ENCODE measurements at regions not wholly inside any gene's neighbourhood (a gene's known extent, or its start where the extent isn't known, plus 50 kb on each side); places are given as distances from the start of the nearest gene placed in this dataset.

DNA sequence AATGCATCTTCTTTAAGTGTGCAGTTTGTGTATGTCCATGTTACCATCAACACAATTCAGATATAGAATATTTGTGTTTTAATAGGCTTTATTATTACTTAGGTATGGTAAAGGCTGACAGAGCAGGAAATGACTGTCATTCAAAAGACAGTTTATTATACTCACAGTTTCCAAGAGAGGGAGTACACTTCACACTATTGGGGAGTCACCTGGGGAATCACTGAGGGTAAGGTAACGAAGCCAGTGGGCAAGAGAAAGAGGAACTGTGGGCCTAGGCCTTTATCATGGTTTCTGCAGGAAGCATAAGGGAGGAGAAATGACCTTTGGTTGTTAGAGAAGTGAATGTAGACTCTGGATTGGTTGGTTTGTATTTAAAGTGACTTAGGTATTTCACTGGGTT lies 235.1 kb upstream of the HCCS start:
- no peak overlapping the region for H3K4me3 Mint-ChIP-seq
- ATAC-seq = no peak

DNA sequence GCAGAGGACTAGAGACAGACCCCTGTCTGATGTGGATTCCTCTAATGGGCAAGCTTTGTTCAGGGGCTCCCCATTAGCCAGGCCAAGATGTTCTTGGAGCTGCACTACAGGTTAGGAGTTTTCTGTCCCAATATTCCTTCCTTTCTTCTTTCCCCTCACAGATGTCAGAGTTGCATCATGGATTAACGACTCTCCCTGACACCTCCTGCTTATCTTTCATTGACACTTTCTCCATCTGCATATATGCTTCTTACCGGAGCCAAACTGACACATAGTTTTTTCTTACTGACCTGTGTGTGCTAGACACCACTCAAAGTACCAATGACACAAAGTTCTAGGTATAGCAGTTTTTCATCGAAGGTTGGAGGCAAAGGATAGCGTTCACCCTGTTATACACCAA lies 228.6 kb upstream of the HCCS start:
- ATAC-seq = no peak
- Mint-ChIP-seq H3K27ac (no peak overlapping the region), H3K36me3 (ENCODE audit: low read depth) (no peaks in the 10 kb centered on the region), H3K4me1 (no peaks in the 10 kb centered on the region), H3K4me3 (no peak overlapping the region), H3K9me3 (no peaks in the 10 kb centered on the region), H3K27me3 (no peaks in the 10 kb centered on the region)
- DNase-seq = no peak

More for the DNA sequence above, 235.1 kb upstream of the HCCS start:
- H3K36me3 Mint-ChIP-seq (ENCODE audit: low read depth) = no peaks in the 10 kb centered on the region
- H3K4me1 Mint-ChIP-seq = no peaks in the 10 kb centered on the region
- H3K27me3 Mint-ChIP-seq = no peaks in the 10 kb centered on the region
- no peak for DNase-seq
- no peak overlapping the region for H3K27ac Mint-ChIP-seq
- no peaks in the 10 kb centered on the region for H3K9me3 Mint-ChIP-seq

DNA sequence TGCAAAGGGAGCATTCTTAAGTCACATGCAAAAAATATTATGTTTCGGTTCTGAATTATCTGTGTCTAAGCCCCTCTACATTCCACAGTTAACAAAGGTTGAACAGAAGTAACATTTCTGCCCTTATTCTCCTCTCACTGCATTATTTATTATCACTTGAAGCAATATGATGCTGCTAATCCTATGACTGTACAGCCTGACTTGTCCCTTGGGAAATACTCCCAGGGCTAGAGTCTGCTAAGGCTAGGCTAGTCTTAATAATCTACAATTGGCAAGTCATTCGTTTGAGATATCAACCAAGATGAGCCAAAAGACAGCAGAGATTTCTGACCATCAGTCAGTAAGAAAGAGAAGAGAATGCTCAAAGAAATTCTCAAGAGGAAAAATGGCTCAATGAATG lies 226.9 kb upstream of the HCCS start:
- no peak overlapping the region for H3K27ac Mint-ChIP-seq
- no peaks in the 10 kb centered on the region for H3K36me3 Mint-ChIP-seq (ENCODE audit: low read depth)

DNA sequence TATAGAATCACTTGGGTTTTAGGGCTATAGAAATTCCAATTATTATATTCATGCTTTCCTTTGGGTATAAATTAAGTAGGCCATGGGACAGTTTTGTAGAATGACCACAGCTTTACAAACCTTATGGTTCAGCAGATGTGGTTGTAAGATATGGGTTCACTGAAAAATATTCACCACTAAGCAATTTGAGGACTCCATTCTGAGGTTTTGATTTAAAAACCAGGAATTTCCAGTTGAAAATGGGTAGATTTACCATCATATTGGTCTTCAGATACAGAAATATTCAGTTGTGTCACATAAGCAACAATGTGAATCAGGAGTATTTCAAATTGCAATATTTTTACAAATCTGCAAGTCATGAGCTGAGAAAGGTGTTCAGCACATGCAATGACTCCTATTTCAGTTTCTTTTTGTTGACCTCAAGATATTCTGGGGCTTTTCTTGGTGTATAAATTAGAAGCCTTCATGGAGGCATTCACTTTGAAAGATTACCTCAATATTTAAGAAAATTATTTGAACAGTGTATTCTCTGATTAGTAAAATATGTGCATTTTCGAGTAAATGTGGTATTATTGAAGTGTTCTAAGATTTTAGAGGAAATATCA lies 218.4 kb upstream of the HCCS start:
- Mint-ChIP-seq H3K4me1 (no peaks in the 10 kb centered on the region), H3K36me3 (ENCODE audit: low read depth) (no peaks in the 10 kb centered on the region), H3K27ac (no peak overlapping the region), H3K27me3 (no peaks in the 10 kb centered on the region), H3K4me3 (no peak overlapping the region), H3K9me3 (no peaks in the 10 kb centered on the region)
- DNase-seq (no peak), ATAC-seq (no peak)

More for the DNA sequence above, 226.9 kb upstream of the HCCS start:
- no peaks in the 10 kb centered on the region for H3K4me1 Mint-ChIP-seq
- DNase-seq (no peak), ATAC-seq (no peak)
- no peak overlapping the region for H3K4me3 Mint-ChIP-seq
- H3K9me3 Mint-ChIP-seq = no peaks in the 10 kb centered on the region
- H3K27me3 Mint-ChIP-seq = no peaks in the 10 kb centered on the region

DNA sequence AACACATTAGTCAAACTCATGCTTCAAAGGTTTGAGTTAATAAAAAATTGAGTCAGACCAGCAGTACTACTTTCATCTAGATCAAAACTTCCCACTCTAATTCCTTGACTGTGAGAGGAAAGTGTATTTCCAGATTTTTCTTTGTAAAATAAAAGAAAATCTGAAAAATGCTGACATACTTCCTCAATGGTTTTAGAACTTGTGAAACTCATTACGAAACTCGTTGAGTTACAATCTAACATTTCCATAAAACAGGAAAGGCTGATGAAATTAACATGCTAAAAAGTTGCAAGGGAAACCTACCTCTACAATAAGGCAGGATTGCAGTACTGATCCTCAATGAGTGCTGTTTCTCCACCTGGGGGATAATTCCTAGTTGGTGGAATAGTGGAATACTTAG lies 217.8 kb upstream of the HCCS start:
- no peaks in the 10 kb centered on the region for H3K27me3 Mint-ChIP-seq
- no peak overlapping the region for H3K4me3 Mint-ChIP-seq
- H3K9me3 Mint-ChIP-seq = no peaks in the 10 kb centered on the region
- DNase-seq (no peak), ATAC-seq (no peak)
- no peaks in the 10 kb centered on the region for H3K4me1 Mint-ChIP-seq
- no peaks in the 10 kb centered on the region for H3K36me3 Mint-ChIP-seq (ENCODE audit: low read depth)
- no peak overlapping the region for H3K27ac Mint-ChIP-seq

DNA sequence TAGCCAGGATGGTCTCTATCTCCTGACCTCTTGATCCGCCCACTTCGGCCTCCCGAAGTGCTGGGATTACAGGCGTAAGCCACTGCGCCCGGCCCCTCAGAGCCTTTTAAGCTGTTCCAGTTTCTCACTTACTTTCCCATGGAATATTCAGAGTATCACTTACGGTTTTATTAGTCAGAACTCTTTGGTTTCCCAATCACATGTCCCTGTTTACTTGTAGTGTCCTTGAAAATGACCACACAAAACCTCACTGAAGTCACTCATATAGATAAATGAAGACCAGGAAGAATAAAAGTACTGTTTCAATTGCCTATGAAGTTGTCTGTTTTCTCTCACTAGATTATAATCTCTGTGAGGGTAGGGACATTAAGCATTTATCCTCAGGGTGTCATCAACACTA lies 217.2 kb upstream of the HCCS start:
- ATAC-seq (no peak), DNase-seq (no peak)
- Mint-ChIP-seq H3K27me3 (no peaks in the 10 kb centered on the region), H3K4me1 (no peaks in the 10 kb centered on the region), H3K9me3 (no peaks in the 10 kb centered on the region), H3K36me3 (ENCODE audit: low read depth) (no peaks in the 10 kb centered on the region), H3K27ac (no peak overlapping the region), H3K4me3 (no peak overlapping the region)

DNA sequence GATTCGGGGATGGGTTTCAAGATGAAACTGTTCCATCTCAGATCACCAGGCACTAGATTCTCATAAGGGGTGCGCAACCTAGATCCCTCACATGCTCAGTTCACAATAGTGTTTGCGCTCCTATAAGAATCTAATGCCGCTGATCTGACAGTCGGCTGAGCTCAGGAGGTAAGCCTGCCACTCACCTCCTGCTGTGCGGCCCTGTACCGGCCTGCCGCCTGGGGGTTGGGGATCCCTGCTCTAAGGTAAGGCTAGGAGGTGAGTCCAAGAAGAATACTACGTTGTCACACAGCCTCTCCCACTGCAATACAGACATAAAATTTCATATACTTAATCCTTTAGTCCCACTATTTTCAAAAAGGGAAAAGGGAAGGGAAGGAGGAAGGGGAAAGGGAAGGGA lies 213.4 kb upstream of the HCCS start:
- no peaks in the 10 kb centered on the region for H3K27me3 Mint-ChIP-seq
- ATAC-seq = no peak
- no peak overlapping the region for H3K4me3 Mint-ChIP-seq
- no peaks in the 10 kb centered on the region for H3K9me3 Mint-ChIP-seq
- H3K4me1 Mint-ChIP-seq = no peaks in the 10 kb centered on the region
- no peaks in the 10 kb centered on the region for H3K36me3 Mint-ChIP-seq (ENCODE audit: low read depth)
- no peak for DNase-seq
- no peak overlapping the region for H3K27ac Mint-ChIP-seq

DNA sequence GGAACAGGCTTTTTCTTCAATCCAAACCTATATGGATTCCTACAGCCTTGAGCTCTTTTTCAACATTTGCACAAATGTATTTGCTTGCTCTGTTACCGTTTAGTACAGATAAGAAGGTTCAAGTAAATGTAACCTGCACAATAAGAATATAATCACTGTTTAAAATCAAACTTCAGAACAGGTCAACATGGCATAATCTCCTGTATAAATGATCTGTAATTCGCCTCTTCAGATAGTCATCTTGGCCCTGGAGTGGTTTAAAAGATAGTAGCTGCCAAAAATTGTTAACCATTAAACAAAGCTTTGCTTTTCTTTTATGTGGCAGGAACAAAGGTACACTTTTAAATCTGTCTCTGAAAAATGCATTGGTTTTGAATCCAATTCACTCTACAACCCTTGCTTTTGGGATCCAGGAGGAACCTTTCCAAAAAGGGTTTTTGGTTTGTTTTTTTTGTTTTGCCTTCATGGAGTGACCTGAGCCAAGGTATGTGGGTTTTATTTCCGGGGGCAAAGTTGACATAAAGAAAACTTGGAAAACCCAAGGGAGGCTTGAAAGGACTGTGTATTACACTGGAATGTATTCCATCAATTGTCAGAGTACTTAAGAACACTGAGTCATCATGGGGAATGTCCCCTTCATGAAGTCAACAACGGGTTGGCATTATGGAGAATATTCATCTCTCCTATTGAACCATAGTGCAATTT lies 210.4 kb upstream of the HCCS start:
- Mint-ChIP-seq H3K27me3 (no peaks in the 10 kb centered on the region), H3K4me3 (no peak overlapping the region), H3K27ac (no peak overlapping the region), H3K36me3 (ENCODE audit: low read depth) (no peaks in the 10 kb centered on the region), H3K9me3 (peaks cover 6% of the 10 kb centered on the region), H3K4me1 (no peaks in the 10 kb centered on the region)
- ATAC-seq (no peak), DNase-seq (no peak)

DNA sequence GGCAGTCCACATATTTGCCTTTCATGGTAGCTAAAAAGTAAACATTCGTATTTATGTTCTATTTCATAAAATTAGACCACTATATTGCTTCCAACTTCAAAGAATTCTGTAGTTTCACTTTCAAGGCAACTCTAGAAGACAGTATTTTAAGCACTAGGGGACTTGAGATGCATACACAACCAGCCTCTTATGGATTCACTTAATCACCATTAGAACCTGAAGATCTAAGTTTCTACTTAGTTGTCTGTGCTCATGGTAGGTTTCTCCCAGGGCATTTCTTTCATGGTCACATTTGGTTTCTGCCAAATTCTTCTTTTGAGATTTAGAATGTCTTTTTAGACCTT lies 209.9 kb upstream of the HCCS start:
- Mint-ChIP-seq H3K9me3 (peaks cover 6% of the 10 kb centered on the region), H3K4me1 (no peaks in the 10 kb centered on the region), H3K27me3 (no peaks in the 10 kb centered on the region), H3K36me3 (ENCODE audit: low read depth) (no peaks in the 10 kb centered on the region), H3K4me3 (no peak overlapping the region), H3K27ac (no peak overlapping the region)
- ATAC-seq (no peak), DNase-seq (no peak)

DNA sequence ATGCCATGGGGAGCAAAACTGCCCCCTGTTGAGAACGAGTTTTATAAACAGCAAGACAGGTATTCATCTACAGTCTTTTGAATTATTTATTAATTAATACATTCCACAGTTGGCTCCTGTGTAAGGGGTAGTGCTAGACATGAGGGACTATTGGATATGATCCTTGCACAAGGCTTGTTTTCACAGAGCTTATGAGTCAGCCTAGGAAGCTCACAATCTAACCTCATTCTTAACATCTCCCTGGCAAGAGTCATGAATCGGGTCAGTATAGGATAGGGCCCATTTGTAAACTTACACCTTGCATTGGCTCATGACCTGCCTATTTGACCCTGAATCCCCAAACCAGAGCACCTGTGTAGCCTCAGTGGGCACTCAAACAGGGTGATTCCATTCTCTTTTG lies 209.1 kb upstream of the HCCS start:
- ATAC-seq = no peak
- H3K9me3 Mint-ChIP-seq = peaks cover 6% of the 10 kb centered on the region
- no peaks in the 10 kb centered on the region for H3K4me1 Mint-ChIP-seq
- H3K27me3 Mint-ChIP-seq = no peaks in the 10 kb centered on the region
- DNase-seq = no peak
- H3K27ac Mint-ChIP-seq = no peak overlapping the region
- H3K36me3 Mint-ChIP-seq (ENCODE audit: low read depth) = no peaks in the 10 kb centered on the region
- H3K4me3 Mint-ChIP-seq = no peak overlapping the region

DNA sequence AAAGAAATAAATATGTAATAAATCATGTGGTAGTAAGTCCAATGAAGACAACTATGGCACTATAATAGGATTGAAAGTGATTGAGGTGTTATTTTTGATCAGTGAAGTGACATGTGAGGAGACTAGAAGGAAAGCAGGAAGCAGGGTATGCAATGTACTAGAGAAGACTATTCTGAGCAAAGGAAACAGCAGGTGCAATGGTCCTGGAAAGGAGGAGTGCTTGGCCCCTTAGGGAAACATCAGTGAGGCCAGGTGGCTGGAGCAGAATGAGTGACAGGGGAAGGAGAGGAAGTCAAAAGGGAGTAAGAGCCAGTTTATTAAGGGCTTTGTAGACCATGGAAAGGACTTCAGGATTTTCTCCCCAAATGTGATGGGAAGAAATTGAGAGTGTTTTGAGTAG lies 207.6 kb upstream of the HCCS start:
- H3K9me3 Mint-ChIP-seq = peaks cover 6% of the 10 kb centered on the region
- no peaks in the 10 kb centered on the region for H3K36me3 Mint-ChIP-seq (ENCODE audit: low read depth)
- H3K4me3 Mint-ChIP-seq = no peak overlapping the region

DNA sequence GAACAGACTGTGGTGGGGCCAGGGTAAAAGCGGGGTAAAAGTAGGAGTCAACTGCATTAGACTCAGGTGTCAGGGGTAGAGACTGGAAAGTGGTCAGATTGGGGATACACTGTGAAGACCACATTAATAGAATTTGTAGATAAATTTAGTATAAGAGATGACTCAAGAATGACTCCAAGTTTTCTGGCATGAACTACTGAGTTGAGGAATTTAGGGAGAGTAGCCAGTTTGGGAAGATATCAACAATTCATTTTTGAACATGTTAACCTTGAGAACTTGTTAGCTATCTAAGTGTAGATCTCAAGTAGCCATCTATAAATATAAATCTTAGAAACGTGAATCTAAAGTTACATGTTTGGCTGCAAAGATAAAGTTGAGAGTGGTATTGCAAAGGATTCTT lies 206.9 kb upstream of the HCCS start:
- DNase-seq (no peak), ATAC-seq (no peak)
- no peak overlapping the region for H3K27ac Mint-ChIP-seq
- H3K4me3 Mint-ChIP-seq = no peak overlapping the region
- H3K36me3 Mint-ChIP-seq (ENCODE audit: low read depth) = no peaks in the 10 kb centered on the region
- H3K9me3 Mint-ChIP-seq = peaks cover 6% of the 10 kb centered on the region
- H3K4me1 Mint-ChIP-seq = no peaks in the 10 kb centered on the region
- no peaks in the 10 kb centered on the region for H3K27me3 Mint-ChIP-seq

More for the DNA sequence above, 207.6 kb upstream of the HCCS start:
- Mint-ChIP-seq H3K27me3 (no peaks in the 10 kb centered on the region), H3K4me1 (no peaks in the 10 kb centered on the region), H3K27ac (no peak overlapping the region)
- DNase-seq (no peak), ATAC-seq (no peak)

DNA sequence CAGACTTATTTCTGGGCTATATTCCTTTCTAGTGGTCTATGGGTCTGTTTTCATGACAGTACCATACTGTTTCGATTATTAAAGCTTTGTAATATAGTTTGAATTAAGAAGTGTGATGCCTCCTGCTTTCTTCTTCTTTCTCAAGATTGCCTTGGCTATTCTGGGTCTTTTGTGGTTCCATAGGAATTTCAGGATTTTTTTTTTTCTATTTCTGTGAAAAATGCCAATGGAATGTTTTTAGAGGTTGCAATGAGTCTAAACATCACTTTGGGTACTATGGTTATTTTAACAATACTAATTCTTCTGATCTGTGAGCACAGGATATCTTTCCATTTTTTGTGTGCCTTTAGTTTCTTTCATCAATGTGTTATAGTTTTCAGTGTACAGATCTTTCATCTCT lies 204.3 kb upstream of the HCCS start:
- Mint-ChIP-seq H3K27ac (no peak overlapping the region), H3K9me3 (peaks cover 6% of the 10 kb centered on the region), H3K36me3 (ENCODE audit: low read depth) (no peaks in the 10 kb centered on the region), H3K4me3 (no peak overlapping the region), H3K4me1 (no peaks in the 10 kb centered on the region), H3K27me3 (no peaks in the 10 kb centered on the region)
- ATAC-seq (no peak), DNase-seq (no peak)

DNA sequence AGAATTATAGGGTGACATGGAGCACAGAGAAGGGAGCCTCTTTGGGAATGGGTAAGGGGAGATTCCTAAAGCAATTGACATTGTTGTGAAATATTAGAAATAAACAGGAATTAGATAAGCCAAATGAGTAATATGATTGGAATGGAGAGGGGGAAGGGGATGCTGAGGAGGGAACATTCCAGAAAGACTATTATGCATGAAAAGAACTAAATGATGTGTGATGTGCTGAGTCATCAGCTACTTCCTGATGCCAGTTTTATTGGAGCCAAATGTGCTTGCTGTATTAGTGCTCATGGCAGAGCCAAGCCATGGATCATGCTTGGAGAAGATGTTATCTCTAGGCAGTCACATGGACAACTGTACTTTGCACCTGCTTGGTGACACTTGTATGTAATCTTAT lies 189.0 kb upstream of the HCCS start:
- H3K9me3 Mint-ChIP-seq = no peaks in the 10 kb centered on the region
- ATAC-seq (no peak), DNase-seq (no peak)

DNA sequence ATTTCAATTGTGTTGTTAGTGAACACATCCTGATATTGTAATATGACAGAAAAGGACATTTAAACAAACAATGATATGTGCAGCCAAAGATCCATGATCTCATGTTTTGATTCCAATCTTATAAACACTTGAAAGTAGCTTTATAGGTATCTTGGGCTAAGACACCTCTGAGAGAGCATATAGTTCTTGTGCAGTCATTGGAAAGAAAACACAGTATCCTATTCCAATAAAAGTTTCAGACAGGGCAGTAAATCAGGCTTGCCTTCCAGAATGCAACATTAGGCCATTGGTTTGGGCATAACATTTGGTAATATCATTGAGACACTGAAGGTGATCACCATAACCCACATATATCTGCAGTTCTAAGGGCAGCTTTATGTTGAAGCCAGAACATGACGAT lies 188.3 kb upstream of the HCCS start:
- no peak for ATAC-seq
- DNase-seq = no peak
- H3K36me3 Mint-ChIP-seq (ENCODE audit: low read depth) = no peaks in the 10 kb centered on the region
- H3K27ac Mint-ChIP-seq = no peak overlapping the region
- no peaks in the 10 kb centered on the region for H3K9me3 Mint-ChIP-seq
- H3K4me3 Mint-ChIP-seq = no peak overlapping the region
- no peaks in the 10 kb centered on the region for H3K27me3 Mint-ChIP-seq
- H3K4me1 Mint-ChIP-seq = no peaks in the 10 kb centered on the region

More for the DNA sequence above, 189.0 kb upstream of the HCCS start:
- Mint-ChIP-seq H3K27me3 (no peaks in the 10 kb centered on the region), H3K4me1 (no peaks in the 10 kb centered on the region), H3K36me3 (ENCODE audit: low read depth) (no peaks in the 10 kb centered on the region), H3K27ac (no peak overlapping the region), H3K4me3 (no peak overlapping the region)

DNA sequence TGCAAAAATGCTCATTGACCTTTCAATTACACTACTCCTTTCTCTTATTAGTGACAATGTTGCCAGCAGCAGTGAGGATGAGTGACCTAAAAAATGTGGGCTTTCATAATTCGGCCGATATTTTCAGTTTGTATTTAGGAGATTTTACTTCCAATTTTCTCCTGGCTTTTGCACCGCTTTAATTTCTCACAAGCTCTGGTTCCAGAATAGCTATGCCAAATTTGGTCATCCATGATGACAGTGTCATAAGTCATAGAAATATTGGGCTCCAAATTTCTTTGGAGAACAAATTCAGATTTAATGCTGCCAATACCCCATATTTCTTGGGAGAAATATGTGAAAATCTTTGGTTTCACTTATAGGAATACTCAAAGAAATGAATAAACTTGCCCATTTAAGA lies 187.7 kb upstream of the HCCS start:
- no peak overlapping the region for H3K4me3 Mint-ChIP-seq
- no peaks in the 10 kb centered on the region for H3K4me1 Mint-ChIP-seq
- no peak for DNase-seq
- no peak overlapping the region for H3K27ac Mint-ChIP-seq
- peaks cover 3% of the 10 kb centered on the region for H3K9me3 Mint-ChIP-seq
- H3K27me3 Mint-ChIP-seq = no peaks in the 10 kb centered on the region
- ATAC-seq = no peak
- H3K36me3 Mint-ChIP-seq (ENCODE audit: low read depth) = no peaks in the 10 kb centered on the region
